NCI-H146 treated with DMSO at 0.1 percent for 48 hours (cell line): ENCODE measurements at regions not wholly inside any gene's neighbourhood (a gene's known extent, or its start where the extent isn't known, plus 50 kb on each side); places are given as distances from the start of the nearest gene placed in this dataset.

Experiments
- DNase-seq: peaks from one replicate; lab custom pipeline; 2025; ENCODE audit not compliant: unreplicated experiment; lab: John Stamatoyannopoulos, UW

DNA sequence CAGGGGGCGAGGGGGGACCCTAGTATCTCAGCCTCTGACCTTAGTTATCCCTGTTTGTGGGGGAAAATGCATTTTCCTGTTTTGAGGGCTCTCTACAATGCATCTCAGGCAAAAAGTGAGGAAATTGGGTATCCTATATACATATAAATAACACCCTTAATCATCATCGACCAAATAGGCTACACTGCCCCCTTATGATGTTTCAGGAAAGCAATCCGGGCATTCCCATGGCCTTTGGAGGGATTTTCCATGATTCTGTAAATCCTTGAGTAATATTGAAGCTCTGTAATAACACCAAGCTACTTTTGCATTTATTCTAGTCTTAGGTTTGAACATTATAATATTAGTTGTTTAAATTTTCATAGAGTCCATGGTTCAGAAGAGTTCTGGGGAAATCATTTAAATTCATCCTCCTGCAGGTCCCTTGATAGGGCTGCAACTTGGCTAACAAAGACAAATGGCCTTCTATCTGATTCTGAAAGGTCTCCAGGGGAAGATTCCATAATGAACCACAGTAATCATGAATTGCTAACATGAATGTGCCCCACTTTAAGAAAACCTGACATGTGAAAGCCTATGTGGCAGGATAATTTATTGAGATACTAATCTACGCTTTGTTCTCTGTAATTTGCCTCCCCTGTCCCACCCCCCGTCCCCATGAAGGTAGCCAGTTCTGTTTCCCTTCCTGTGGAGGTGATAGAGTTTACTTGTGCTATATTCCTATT lies 91.5 kb upstream of the SCOC start:
- DNase-seq = no peak

GRCh38 chr4:140277576-140277975 lies 95.9 kb upstream of the SCOC start:
- DNase-seq = no peak

DNA sequence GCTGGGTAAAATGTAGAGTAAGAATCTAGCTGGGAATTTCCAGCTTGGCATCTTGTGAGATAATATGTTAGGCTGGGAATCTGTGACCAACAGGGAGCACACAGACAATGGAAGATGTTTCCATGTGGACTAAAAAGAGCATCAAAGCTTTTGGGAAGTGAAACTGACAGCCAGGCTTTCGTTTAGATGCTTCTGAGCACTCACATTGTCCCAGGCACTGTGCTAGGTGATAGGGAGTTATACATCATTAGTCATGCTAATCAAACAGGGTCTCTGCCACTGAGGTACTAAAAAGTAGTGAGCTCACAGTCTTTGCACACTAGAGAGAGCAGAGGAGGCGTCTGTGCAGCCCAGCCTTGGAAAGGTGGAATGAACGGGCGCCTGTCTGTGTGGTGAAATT lies 101.9 kb upstream of the SCOC start:
- DNase-seq = no peak

- no peak for DNase-seq
Observed at GRCh38 chr4:140269369-140269768, 104.1 kb upstream of the SCOC start.

- DNase-seq = no peak
Observed at GRCh38 chr4:140268186-140268841, 105.1 kb upstream of the SCOC start.

- DNase-seq = no peak
Observed at GRCh38 chr4:140267576-140267975, 105.9 kb upstream of the SCOC start.

GRCh38 chr4:140266958-140267568 lies 106.4 kb upstream of the SCOC start:
- DNase-seq = no peak

- no peak for DNase-seq
Observed at GRCh38 chr4:140260227-140260626, 106.2 kb upstream of the MAML3 start.

DNA sequence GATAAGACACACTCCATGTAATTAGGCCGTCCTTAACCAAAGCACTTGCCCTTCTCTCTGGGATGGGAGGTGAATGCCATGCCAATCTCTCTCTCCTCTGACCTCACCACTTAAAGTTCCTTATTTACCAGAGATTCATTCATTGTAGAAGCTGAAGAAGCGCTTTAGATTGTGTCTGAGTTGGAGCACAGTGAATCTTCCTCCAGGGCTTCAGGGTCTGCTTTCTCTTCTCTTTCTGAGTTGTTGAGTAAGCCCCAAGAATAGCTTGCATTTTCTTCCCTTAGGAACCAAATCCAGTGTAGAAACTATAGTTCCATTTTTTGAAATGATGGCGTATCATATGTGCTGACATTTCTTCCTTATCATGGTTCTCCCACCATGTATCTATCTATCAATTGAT lies 104.5 kb upstream of the MAML3 start:
- DNase-seq = no peak

GRCh38 chr4:140257461-140258305 lies 103.7 kb upstream of the MAML3 start:
- no peak for DNase-seq

DNA sequence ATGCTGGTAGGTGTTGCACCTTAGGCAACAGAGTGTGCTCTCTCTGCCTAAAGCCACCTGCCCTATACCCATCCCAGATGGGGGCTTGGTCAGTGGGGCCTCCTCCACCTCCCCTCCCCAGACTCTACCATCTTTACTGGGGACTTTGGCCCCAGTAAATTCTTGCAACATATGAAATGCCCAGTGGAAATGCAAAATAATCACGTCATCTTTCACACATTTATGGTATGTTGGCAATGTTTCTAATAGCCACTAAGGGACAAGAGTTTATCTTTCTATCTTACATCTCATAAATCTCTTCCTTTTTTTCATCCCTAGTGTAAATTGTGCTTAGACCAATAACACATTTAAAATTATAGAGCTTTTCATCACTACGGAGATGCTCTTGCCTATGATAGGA lies 103.0 kb upstream of the MAML3 start:
- DNase-seq = no peak

DNA sequence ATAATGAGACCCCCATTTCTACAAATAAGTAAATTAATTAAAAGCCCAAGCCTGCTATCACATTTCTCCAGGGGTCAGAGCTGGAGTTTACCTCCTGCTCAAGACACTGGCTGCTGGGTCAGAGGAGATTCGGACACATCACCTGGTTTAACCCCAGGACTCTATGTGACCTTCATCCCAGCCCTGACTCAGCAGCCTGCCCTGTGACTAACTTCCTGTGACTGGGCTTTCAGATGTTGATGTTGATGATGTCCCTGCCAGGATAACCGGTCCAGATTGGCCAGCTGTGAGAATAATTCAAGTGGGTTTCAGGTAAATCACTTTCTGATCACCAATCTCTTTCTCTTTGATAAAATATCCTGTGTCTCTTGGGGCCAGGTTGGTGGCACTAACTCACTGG lies 102.4 kb upstream of the MAML3 start:
- no peak for DNase-seq

DNA sequence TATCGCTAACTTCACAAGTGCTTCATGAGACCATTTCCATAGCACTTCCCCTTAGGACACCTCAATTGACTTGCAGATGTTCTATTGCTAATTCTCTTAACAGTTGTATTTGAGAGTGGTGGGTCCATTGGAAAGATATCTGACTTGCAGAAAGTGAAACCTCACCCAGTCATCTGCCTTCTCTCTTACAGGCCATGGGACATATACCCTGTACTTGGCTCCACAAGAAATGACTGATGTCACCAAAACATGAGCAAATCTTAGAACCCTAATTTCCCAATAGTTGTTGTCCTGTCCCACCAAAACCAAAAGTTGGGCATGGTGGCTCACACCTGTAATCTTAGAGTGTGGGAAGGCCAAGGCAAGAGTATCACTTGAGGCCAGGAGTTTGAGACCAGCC lies 101.9 kb upstream of the MAML3 start:
- DNase-seq = no peak

GRCh38 chr4:140255467-140255866 lies 101.5 kb upstream of the MAML3 start:
- no peak for DNase-seq

GRCh38 chr4:140254651-140255299 lies 100.8 kb upstream of the MAML3 start:
- no peak for DNase-seq

GRCh38 chr4:140253556-140254027 lies 99.6 kb upstream of the MAML3 start:
- DNase-seq = no peak

GRCh38 chr4:140252742-140253555 lies 99.0 kb upstream of the MAML3 start:
- DNase-seq = peak; percentile 75

GRCh38 chr4:140252141-140252741 lies 98.3 kb upstream of the MAML3 start:
- DNase-seq = peak; percentile 16

DNA sequence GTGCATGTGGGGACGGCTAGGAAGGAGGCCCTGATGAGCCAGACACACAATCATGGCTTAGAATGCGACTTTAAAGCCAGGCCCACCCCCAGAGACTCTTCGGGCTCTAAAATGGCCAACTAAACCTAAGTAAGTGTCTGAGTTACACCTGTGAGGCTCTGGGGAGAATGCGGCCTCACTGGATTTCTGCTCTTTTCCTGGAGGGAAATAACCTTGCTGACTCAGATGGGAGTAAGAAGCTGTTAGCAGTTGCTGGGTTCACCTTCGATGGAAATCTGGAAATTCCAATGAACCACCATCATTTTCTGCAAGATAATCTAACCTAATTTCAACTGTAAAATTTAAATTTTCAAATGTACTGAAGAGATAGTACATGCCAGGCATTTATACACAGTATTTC lies 97.6 kb upstream of the MAML3 start:
- DNase-seq = no peak
